DMS 273 (cell line): ENCODE measurements at regions not wholly inside any gene's neighbourhood (a gene's known extent, or its start where the extent isn't known, plus 50 kb on each side); places are given as distances from the start of the nearest gene placed in this dataset.

ENCODE experiments used
- DNase-seq: peaks from one replicate; lab custom pipeline; 2025; ENCODE audit not compliant: unreplicated experiment; lab: John Stamatoyannopoulos, UW

- DNase-seq, result no peak
Observed at GRCh38 chr5:174229514-174230370, 184.2 kb downstream of the NSG2 start.

- no peak for DNase-seq
Observed at GRCh38 chr5:174231956-174232487, 186.5 kb downstream of the NSG2 start.

- DNase-seq, result no peak
Observed at GRCh38 chr5:174234388-174234787, 188.9 kb downstream of the NSG2 start.

DNA sequence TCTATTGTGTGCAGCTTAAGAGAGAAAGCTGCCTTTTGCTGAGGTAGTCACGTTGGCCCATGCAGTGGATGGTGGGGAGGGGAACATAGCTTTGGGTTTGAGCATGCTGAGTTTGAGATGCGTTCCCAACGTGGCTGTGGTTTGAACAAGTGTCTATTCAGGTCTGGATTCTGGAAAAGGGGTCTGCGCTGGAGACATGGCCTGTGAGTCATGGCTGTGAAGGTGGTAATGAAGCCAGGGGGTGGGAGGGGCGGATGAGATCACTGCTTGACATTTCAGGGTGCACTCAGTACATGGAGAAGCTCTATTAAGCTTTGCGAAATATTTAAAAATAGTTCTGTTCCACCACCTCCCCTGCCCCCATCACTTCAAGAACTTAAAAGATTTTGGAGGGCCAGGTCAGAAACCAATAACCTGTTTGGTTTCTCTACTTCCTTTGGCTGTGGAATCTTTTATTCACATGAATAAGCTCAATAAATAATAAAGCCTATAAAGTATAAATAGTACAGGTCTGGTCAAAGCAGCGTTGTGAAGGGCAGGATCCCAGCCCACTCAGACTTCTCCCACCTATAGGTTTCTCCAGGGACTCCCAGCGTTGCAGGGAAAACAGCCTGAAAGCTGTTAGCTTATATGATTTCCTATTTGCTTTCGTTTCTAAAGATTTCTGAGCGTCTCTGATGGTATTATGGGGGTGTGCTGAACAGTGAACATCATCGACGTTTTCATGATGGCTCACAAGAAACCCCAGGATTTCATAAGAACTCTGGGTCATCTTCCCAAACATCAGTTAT lies 189.9 kb downstream of the NSG2 start:
- no peak for DNase-seq

GRCh38 chr5:174236070-174236469 lies 190.6 kb downstream of the NSG2 start:
- DNase-seq, result peak; percentile 19

DNA sequence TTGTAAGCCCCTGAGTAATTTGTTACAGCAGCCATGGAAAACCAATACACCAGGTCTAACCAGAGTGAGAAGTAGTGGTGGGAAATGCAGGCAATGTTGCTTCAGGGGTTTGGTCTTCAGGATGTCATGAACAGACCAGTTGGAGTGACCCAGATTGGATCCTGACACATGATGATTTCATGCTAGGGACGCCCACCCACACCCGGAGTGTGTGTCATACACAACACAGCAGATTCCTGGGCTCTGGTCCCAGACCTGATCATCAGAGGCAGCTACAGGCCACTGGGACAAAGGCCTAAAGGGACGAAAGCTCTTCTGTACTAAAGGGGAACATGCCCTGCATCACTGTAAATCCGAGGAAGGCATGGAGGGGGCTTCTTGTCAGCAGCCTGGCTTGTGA lies 194.2 kb downstream of the NSG2 start:
- DNase-seq, result no peak

- DNase-seq, result no peak
Observed at GRCh38 chr5:174242573-174242972, 197.1 kb downstream of the NSG2 start.

- DNase-seq, result no peak
Observed at GRCh38 chr5:174243904-174244303, 198.4 kb downstream of the NSG2 start.

- no peak for DNase-seq
Observed at GRCh38 chr5:174245516-174246075, 200.1 kb downstream of the NSG2 start.

GRCh38 chr5:174246743-174247142 lies 201.2 kb downstream of the NSG2 start:
- DNase-seq, result no peak

- DNase-seq, result no peak
Observed at GRCh38 chr5:174247301-174247700, 201.8 kb downstream of the NSG2 start.

DNA sequence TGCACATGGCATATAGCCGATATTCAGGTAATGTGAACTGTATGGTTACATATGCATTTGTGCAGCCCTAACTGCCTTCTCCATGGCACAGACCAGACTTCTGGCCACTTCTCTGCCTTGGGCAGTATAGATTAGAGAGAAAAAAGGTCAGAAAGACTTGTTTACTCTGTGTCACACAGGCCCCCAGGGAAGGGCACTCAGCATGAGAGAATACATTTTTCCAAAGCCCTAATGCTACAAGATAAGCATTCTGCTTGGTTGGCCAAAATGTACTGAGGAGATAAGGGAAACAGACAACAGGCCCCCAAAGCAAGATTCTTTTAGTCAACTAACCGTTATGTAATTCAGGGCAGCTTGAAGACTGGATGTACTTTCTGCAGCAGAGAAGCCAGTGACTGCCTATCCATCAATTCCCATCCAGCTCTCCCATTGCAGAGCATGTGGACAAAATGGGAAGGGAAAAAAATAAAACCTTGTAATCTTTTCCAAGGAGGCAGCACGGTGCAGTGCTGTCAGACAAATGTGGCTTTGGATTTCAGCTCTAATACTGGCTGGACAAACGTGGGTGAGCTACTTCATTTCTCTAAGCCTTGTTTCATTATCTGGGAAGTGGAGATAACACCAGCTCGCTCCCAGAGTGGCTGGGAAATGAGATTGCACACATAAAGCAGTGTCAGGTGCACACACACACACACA lies 205.9 kb downstream of the NSG2 start:
- DNase-seq, result no peak

GRCh38 chr5:174252121-174252520 lies 206.6 kb downstream of the NSG2 start:
- no peak for DNase-seq

DNA sequence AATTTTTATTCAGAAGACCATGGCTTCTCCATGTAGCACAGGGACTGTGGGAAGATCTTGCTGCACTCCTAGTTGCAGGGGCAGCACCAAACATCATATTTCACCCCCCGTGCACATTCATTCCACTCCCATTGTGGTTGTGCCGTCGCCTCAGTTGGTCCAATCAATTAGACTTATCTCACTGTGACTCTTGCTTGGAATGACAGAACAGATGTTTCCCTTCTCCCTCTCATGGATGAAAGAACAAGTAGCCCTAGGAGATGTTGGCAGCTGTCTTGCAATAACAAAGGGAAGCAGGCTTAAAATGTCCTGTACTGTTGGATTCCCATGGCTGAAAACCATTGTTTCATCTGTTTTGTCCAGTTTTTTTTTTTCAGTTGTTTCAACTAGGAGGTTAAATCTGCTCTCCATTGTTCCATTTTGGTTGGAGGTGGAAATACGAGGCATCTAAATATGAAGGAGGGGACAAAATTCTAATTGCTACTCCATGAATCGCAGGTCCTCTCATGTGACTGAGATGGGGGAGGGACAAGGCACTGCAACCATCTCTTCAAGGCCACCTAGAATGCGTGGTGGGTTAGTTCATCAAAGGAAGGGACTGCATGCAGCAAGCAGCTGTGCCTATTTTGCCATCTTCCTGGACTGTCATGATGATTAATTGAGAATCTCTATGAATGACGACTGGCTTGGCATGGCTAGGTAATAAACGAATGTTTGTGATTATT lies 214.4 kb downstream of the NSG2 start:
- no peak for DNase-seq

DNA sequence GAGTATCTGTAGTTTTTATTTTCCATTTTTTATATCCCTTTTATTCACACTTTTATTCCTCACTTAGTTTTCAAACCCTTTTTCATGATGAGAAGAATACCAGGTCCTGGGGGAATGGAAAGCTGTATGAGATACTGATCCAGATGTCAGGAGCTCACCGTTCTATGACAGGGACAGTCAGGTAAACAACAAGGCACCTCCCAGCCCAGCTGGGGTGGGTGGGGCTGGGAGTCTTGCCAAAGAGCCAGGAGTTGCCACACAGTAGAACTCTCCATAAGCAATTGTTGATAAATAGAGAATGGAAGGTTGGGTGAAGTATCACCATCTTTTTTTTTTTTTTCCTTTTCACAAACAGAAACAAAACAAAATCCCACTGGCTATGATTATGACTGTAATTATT lies 225.8 kb downstream of the NSG2 start:
- no peak for DNase-seq

- no peak for DNase-seq
Observed at GRCh38 chr5:174272671-174273070, 227.2 kb downstream of the NSG2 start.

- DNase-seq, result no peak
Observed at GRCh38 chr5:174273325-174273724, 227.8 kb downstream of the NSG2 start.

- DNase-seq, result no peak
Observed at GRCh38 chr5:174275959-174276358, 230.5 kb downstream of the NSG2 start.

DNA sequence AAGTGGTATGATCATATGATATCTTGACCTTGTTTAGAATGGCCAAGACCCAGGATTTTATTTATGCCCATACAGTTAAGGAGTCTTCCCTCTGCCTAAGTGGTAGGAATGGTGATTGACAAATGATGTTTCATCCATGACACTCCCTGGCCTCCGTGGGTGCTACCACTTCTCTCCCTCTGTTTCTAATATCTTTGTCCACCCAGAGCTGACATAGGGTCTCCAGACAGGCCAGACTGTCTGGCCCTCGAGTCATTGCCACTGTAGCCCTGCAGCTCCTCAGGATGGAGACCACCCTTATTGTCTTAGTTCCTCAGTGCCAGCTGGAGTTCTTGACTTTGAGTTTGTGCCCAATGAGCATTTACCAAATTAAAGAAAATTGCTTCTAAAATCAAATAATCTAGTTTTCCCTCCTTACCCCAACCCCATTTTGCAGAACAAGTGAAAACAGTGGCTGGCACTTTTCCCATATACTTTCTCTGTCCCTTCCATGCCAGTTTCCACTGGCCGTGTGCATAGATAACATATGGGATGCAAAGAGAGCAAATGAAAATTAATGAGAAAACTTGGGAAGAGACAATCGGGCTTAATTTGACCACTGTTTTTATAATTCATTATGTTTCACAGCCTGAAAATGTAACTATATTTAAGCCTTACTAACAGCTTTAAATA lies 235.7 kb downstream of the NSG2 start:
- DNase-seq, result no peak

- DNase-seq, result no peak
Observed at GRCh38 chr5:174281855-174282254, 236.3 kb downstream of the NSG2 start.
